Ascending aorta (tissue), 2 donors: ENCODE measurements at regions not wholly inside any gene's neighbourhood (a gene's known extent, or its start where the extent isn't known, plus 50 kb on each side); places are given as distances from the start of the nearest gene placed in this dataset.
A peak's percentile ranks its signal among the peaks of the same experiment; 100 is the strongest.

Experiments
- DNase-seq, 2 donors: peaks; one replicate each; pipeline ENCODE4 v3.0.0-alpha.2; 2019; ENCODE audit warnings: low spot score in 2 of 2
- H3K27ac ChIP-seq, 2 donors: fragments of 200-600 bp; sonication (generic); one replicate each; pipeline ENCODE4 v1.5.1; 2016 to 2017; ENCODE audit warnings: mild to moderate bottlenecking in 1 of 2
- H3K27me3 ChIP-seq: fragments of 200-600 bp; sonication (generic); one replicate; pipeline ENCODE4 v1.5.1; 2017
- H3K36me3 ChIP-seq, 2 donors: fragments of 200-600 bp; sonication (generic); one replicate each; pipeline ENCODE4 v1.5.1; 2016
- H3K4me1 ChIP-seq, 2 donors: fragments of 200-600 bp; sonication (generic); one replicate each; pipeline ENCODE4 v1.5.1; 2016 to 2017; ENCODE audit warnings: mild to moderate bottlenecking in 1 of 2
- H3K4me3 ChIP-seq, 2 donors: fragments of 200-600 bp; sonication (generic); one replicate each; pipeline ENCODE4 v1.5.1; 2016 to 2017; ENCODE audit warnings: mild to moderate bottlenecking in 1 of 2
- H3K9me3 ChIP-seq, 2 donors: fragments of 200-600 bp; sonication (generic); one replicate each; pipeline ENCODE4 v1.5.1; 2016
- CTCF ChIP-seq, 3 experiments: fragments of 200-600 bp in 2 of 3; fragments of 450-650 bp in 1 of 3; sonication (generic) in 2 of 3; IDR thresholded peaks; one replicate each; pipeline ENCODE4 v1.5.1; 2016 to 2019; ENCODE audit warnings: antibody characterized with exemption in 3 of 3, mild to moderate bottlenecking in 1 of 3, moderate library complexity in 1 of 3
- intact Hi-C: fragments of 100-400 bp; cut with DNase I; formaldehyde crosslinking; loops from one replicate; pipeline ENCODE4 v1.15.1; 2023

DNA sequence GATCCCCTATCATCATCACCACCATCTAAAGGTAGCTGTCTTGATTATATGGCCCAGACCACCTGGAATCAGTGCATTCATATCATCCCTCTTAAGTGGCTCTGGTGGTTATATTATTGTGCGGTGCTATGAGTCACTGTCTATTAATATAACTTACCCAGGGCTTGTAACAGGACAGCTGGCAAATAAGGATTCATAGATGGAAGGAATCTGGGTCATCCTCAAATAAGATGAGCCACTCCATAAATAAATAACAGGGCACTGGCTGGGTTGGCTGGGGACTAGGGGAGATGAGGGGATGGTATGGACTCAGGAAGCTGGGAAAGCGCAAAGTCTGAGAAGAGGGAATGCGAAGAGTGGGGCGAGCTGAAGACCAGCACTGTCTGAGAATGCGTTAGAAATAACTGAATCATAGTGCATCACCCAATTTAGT, 216.1 kb downstream of the NUAK1 start:
- H3K27me3 ChIP-seq, result no peaks in the 10 kb centered on the region
- peak overlapping the region in 1 of 2 donors; percentile 13 for H3K27ac ChIP-seq
- intact Hi-C loops, result loop anchor here (5.0 kb wide), 1 partner anchor 60 kb away; no protein-coding TSS in a partner anchor

DNA sequence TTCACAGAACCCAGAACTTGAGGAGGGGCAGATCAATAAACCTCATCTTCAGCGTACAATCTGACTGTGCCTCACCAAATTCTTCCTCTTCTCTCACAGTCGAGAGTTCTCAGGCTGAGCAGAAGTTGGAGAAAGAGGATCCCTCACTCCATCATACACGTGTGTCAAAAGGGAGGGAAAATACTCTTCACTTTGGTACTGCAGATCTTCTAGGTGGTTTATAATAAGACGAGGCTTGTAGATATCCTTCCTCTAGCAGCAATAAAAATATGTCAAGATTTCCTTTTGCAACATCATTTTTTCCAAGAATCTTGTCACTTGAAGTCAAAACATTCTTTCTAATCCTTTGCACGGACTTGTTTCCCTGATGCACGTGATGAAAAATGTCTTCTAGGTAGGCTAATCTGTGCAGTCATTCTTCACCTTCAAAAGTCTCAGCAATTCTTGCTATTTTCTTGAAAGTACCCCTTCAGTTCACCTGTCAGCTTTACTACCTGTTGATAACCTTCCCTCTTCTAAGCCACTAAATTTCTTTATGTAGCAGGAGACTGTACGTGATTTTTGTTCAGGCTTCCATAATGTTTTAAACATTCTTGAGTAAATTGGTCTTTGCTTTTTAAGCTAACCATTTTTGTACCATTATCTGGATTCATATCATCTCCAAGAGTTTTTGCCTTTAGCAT, 214.1 kb downstream of the NUAK1 start:
- Histone ChIP-seq H3K27me3 (no peaks in the 10 kb centered on the region), H3K9me3 (no peaks in the 10 kb centered on the region), H3K27ac (no peak overlapping the region), H3K36me3 (no peaks in the 10 kb centered on the region), H3K4me1 (peaks cover 0 to 8% of the 10 kb centered on the region in 2 donors), H3K4me3 (no peak overlapping the region)
- intact Hi-C loops, result loop anchor here (5.0 kb wide), 1 partner anchor 62 kb away; no protein-coding TSS in a partner anchor
- no peak for DNase-seq
- TF ChIP-seq CTCF (IDR thresholded peaks at IDR 0.05), result no peak

More for the DNA sequence above, 216.1 kb downstream of the NUAK1 start:
- no peaks in the 10 kb centered on the region for H3K9me3 ChIP-seq
- H3K4me3 ChIP-seq, result no peak overlapping the region
- no peak for TF ChIP-seq CTCF (IDR thresholded peaks at IDR 0.05)
- peaks cover 0 to 8% of the 10 kb centered on the region in 2 donors for H3K4me1 ChIP-seq
- no peaks in the 10 kb centered on the region for H3K36me3 ChIP-seq
- no peak for DNase-seq

DNA sequence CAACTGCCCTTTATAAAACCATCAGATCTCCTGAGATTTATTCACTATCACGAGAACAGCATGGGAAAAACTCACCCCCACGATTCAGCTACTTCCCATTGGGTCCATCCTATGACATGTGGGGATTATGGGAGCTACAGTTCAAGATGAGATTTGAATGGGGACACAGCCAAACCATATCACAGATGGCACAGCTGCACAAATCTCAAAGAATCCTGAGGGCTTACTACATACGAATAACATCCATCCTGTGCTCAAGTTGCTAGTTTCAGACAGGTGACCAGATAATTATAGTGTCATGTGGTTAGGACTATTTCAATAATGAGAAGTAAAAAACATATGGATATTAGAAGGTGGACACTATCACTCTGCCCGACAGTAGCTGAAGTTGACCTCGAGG, 211.2 kb downstream of the NUAK1 start:
- H3K4me3 ChIP-seq, result no peak overlapping the region
- intact Hi-C loops, result no loop called here
- no peaks in the 10 kb centered on the region for H3K9me3 ChIP-seq
- no peak for TF ChIP-seq CTCF (IDR thresholded peaks at IDR 0.05)
- H3K4me1 ChIP-seq, result peaks cover 0 to 3% of the 10 kb centered on the region in 2 donors
- DNase-seq, result no peak
- no peaks in the 10 kb centered on the region for H3K27me3 ChIP-seq
- no peaks in the 10 kb centered on the region for H3K36me3 ChIP-seq
- H3K27ac ChIP-seq, result no peak overlapping the region

DNA sequence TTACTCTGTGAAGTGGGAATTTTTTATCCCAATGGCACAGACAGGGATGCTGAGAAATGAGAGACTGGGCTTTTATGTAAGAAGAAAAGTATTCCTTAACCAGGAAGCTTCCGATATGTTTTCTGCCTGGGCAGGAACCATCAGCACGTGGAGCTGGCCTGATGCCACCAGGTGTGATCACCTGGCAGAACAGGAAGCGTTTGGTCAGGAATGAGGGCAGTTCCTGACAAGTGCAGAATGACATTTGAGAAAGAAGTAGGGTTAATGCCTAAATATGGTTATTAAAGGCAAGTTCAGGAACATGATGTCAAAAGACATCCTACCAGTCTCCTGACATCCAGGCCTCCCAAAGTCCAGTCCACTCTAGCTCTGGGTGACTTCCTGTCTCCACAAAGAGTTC, 210.3 kb downstream of the NUAK1 start:
- H3K27ac ChIP-seq, result no peak overlapping the region
- no peak for DNase-seq
- intact Hi-C loops, result no loop called here
- H3K9me3 ChIP-seq, result no peaks in the 10 kb centered on the region
- no peaks in the 10 kb centered on the region for H3K36me3 ChIP-seq
- H3K4me1 ChIP-seq, result no peaks in the 10 kb centered on the region
- no peaks in the 10 kb centered on the region for H3K27me3 ChIP-seq
- H3K4me3 ChIP-seq, result no peak overlapping the region
- no peak for TF ChIP-seq CTCF (IDR thresholded peaks at IDR 0.05)

- Histone ChIP-seq H3K9me3 (no peaks in the 10 kb centered on the region), H3K36me3 (no peaks in the 10 kb centered on the region), H3K4me1 (no peaks in the 10 kb centered on the region), H3K27ac (no peak overlapping the region), H3K27me3 (no peaks in the 10 kb centered on the region), H3K4me3 (no peak overlapping the region)
- intact Hi-C loops, result no loop called here
- no peak for DNase-seq
- no peak for TF ChIP-seq CTCF (IDR thresholded peaks at IDR 0.05)
Observed at GRCh38 chr12:105929192-105929591, 209.6 kb downstream of the NUAK1 start.
